CD1c-positive myeloid dendritic cell (primary cell): ENCODE measurements at regions not wholly inside any gene's neighbourhood (a gene's known extent, or its start where the extent isn't known, plus 50 kb on each side); places are given as distances from the start of the nearest gene placed in this dataset.
"Not testable (repeated sequence)": the region's sequence is repeated elsewhere in the genome, so short reads cannot be mapped to it uniquely, and the experiment has no call there.

Experiments
- DNase-seq: peaks from one replicate; pipeline ENCODE4 v3.0.0-alpha.2; 2016; ENCODE audit errors: extremely low spot score

DNA sequence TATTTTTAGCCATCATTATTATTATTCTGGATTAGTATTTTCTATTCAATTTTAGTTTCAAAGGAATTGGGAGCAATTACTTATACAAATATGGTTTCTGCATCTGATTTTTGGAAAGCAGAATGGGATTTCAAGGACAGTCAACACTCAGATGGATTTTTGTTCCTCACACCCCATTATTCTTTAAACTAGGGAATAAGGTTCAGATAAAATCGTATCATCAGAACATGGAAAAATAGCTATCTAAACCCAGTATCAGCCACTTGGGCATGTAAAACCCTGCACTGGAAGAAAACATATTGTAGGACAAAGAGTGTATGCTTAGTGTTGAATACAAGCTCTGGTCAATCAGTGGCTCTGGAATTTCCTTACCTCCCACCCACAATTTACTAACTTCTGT lies 452.5 kb downstream of the ZNF516 start:
- DNase-seq, result no peak

DNA sequence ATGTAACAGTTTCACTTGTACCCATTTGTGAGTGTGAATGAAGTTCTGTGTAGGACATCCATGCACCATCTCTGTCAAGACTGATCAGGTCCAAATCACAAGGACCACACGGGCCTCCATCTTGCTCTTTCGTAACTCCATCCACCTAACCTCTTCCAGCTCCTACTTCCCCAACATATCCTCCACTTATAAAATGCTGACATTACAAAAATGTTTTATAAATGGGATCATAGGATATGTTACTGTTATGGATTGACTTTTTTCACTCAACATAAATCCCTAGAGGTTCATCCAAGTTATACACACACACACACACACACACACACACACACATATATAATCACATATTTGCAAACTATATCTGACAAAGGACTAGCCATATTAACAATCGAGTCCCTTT lies 476.8 kb downstream of the ZNF516 start:
- DNase-seq, result no peak

DNA sequence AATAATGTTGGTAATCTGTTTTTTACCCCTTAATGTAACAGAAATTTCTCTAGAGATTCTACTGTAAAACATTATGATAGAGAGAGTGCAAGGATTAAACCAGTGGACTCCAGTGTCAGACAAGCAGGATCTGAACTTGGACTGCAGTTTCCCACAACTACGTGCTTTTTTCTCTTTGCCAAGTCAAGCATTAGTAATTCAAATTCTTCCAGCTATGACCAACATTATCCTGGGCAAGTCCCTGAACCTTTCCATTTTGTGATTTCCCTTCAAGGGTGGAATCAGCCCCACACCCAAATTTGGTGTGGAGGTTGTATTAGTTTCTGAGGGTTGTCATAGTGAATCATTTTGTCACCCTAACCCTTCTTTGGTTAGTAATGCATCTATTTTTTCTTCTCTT lies 482.0 kb downstream of the ZNF516 start:
- no peak for DNase-seq

DNA sequence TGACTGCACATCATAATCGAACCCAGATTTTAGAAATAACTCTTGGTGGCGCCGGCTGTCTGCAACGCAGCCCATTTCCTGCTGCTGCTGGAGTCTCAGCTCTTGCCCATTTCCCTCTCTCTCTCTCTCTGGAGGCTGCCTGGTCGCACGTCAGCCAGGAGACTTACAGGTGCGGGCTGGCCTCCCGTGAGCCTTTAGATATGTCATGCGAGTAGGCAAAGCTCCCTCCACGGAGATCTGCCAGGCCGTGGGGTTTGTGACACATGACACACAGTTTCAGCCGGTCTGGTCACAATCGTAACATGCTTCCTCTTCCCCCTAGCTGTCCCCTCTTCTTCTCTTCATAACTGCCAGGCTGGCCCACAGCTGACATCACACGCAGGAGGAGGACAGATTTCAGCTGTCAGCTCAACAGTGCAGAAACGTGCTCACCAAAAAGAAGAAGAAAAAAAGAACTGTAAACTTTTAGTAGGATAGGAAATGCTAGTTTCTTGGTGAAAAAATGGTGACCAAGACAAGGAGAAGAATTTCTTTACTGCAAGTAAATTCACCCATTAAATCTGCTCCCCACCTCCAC lies 489.3 kb downstream of the ZNF516 start:
- no peak for DNase-seq

DNA sequence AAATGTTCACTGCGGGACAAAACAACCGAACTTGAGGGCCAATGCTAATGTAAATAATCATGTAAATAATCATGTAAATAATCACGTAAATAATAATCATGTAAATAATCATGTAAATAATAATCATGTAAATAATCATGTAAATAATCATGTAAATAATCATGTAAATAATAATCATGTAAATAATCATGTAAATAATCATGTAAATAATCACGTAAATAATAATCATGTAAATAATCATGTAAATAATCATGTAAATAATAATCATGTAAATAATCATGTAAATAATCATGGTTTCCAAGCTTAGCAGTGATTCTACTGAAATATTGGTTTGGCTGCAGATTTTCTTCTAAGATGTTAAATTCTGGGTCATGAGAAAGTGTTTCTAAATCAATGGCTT lies 507.1 kb downstream of the ZNF516 start:
- DNase-seq, result not testable (repeated sequence)

DNA sequence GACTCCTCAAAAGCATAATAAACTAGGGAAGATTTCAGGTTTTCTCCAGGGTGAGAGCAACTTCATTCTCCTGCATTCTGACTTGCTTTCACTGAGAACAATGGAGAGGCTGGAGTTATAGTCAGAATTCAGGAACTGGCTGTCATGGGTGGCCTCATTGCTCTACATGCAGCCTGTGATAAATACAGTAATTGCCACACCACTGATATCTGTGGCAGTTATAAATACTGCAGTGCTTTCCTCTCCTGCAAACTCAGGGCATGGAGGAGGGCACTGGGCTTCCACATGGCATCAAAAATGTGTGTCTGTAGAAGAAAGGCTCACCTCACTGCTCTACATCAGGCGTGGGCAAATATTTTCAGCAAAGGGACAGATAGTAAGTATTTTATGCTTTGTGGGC lies 510.2 kb downstream of the ZNF516 start:
- no peak for DNase-seq

DNA sequence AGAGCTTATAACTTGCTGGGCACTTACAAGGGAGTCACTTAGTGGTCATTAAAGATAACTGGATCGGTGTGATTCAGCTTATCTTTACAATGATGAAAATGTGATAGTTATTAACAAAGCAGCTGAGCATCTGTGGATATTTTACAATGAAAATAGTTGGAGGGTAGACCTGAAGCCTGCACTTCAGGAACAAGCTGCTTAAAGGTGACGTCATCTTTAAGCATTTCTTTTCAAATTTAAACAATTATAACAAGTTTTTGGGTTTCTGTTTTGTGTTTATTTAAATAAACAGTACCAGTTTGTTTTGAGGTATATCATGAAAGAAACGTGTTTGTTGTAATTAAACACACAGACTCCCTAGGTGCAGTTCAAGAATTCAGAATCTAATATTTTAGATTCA lies 513.9 kb downstream of the ZNF516 start:
- DNase-seq, result no peak

DNA sequence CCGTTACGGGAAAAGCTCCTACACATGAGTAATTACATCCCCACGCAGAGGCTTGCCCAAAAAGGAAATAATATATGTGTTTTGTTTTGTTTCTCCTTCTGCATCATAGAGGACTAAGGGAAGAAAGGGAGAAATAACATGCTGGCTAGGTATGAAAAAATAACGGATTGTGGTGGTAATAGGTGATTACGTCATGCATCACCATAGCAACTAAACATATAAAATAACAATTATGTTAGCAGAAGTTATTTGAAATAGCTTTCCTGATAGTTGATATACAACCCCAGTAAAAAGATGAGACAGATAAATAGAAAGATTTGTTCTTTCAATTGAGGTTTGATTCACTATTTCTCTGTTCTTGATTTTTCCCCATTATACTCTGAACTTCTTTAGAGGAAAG lies 518.0 kb downstream of the ZNF516 start:
- no peak for DNase-seq

DNA sequence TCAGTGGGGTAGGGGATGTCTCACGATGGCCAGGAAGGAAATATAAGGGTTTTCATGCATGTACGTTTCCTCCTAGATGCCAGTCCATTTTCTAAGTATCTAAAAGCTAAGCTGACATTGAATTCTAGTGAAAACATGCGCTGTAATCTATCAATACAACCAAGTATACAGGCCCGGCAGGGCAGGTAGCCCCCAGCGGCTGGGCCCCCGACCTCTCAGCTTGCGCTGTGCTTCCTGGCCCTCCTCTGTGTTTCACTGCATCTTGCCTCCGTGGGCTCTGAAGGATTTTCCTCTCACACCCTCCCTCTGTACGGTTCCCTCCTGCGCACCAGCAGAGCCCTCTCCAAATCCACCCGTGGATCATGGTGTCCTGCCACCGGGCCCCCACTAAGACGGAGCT lies 524.8 kb downstream of the ZNF516 start:
- DNase-seq, result no peak

DNA sequence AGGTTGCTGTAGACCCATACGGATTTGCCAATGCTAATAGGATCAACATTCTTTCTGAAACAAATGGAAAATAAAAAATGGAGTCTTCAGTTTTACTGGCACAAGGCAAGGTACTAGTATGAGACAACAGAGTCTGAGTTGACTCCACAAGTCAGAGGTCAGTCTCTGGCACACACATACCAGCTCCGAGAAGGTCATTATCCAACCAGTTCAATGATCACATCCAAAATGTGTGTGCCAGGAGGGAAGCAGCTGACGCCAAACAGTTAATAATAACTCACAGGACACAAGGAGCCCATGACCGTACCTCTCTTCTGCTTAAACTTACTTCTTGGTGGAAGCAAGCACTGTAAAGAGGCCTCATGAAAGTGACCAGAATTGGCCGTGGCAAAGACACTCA lies 528.6 kb downstream of the ZNF516 start:
- no peak for DNase-seq

DNA sequence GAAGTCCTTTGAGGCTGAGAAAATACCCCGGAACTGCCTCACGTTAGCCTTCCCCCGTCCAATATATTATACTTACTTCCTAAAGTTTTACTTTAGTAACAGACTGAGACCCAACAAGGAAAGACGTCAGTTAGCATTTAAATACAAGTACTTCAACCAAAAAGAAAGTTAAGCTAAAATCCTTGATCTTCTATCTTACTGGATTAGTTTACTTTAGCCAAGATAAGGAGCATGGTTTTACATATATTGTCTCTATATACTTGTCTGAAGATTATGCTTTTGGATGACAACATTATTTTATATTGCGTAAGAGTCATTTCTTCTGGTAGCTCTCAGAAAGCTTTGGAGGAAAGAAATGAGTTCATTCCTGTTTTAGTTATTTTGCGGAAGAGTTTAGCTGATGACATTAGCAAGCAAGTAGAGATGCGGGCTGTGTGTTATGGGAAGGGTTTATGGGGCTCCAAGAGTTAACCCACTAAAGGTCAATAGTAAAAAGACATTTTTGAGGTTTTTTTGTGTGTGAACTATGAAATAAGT lies 532.9 kb downstream of the ZNF516 start:
- no peak for DNase-seq

DNA sequence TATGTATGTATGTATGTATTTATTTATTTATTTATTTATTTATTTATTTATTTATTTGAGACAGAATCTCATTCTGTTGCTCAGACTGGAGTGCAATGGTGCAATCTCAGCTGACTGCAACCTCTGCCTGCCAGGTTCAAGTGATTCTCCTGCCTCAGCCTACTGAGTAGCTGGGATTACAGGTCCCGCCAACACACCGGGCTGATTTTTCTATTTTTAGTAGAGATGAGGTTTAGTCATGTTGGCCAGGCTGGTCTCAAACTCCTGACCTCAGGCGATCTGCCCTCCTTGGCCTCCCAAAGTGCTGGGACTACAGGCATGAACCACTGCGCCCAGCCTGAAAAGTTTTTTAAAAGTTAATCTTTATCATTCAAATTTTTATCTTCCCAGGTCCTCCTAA lies 532.9 kb upstream of the SMIM21 start:
- DNase-seq, result not testable (repeated sequence)

DNA sequence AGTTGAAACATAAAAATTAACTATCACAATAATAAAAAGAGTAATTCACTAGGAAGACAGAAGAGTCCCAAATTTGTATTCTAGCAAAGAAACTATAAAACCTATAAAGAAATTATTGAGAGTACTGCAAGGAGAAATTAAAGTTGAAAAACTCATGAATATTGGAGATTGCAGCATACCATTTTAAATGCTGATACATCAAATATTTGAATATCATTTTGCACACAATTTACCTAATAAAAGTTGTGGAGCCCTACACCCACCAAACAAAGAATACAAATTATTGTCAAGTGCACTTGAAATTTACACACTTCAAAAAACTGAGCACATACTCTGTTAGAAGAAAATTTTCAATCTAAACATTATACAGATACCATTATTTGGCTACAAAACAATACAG lies 531.6 kb upstream of the SMIM21 start:
- no peak for DNase-seq

DNA sequence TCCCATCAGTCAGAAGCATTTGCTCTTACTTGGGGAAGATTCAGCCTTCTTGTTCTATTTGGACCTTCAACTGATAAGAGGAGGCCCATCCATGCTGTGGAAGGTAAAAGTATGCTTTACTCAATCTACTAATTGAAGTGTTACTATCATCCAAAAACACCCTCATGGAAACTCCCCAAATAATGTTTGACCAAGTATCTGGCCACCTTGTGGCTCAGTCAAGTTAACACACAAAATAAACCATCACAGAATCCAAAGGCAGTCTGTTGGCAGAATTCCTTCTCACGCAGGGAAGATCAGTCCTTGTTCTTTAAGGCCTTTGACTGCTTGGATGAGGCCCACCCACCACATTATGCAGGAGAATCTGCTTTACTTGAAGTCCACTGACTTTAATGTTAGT lies 531.2 kb upstream of the SMIM21 start:
- no peak for DNase-seq

DNA sequence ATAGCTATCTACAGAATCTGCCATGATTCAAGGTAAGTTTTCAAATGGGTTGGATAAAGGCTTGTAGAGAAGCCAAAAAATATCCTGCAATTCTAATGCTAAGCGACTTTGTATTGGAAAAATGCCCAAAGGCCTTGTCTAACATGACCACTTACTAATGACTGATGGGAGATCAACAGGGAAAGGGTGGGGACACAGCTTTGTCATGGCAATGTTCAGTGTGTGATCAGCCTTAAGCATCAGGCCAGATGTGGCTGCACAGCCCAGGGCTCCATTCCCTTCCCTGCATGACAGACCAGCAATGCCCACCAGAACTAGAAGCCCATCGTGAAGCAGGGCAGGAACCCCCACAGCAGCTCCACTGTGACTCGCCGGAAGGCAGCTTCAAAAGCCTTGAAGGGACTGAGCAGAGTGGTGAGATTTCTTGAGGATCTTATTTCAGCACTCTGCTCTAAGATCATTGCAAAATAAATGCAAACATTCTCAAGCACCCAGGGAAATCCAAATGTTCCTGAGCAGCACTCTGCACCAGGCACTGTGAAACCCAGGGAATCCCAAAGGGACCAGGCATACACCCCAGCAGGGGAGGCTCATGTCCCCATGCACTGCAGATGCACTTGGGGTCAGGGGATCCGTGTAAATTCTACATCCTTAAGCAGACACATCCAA lies 517.9 kb upstream of the SMIM21 start:
- DNase-seq, result no peak

DNA sequence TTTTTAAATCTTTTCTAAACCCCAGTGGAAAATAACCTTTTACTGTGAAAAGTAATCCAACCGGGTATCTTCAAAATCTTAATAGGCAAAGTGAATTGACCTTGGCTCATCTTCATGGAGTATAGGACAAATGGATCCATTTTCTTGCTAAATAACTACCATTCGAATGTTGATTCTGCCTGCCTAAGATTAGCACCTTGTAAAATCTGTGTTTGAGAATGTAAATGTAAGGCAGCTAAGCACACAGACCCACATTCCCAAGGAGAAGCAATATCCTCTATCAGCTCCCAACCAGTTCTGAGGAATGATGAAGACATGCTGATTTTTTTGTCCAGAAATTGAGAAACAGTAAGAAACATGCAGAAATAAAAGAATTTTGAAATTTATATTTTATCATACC lies 509.8 kb upstream of the SMIM21 start:
- DNase-seq, result no peak

DNA sequence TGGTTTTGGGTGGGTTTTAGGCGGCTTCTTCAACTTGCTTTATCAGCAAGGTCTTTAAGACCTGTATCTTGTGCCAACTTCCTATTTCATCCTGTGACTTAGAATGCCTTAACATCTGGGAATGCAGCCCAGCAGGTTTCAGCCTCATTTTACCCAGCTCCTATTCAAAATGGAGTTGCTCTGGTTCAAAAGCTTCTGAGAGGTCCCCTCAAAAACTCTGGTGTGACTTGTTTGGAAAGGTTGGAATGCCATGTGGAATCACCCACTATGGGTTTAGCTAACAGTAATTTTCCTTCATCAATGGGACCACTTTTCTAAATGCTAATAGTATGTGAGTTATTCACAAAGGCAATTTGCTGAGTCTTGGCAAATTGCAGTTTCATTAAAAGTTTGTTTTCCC lies 509.4 kb upstream of the SMIM21 start:
- DNase-seq, result no peak

DNA sequence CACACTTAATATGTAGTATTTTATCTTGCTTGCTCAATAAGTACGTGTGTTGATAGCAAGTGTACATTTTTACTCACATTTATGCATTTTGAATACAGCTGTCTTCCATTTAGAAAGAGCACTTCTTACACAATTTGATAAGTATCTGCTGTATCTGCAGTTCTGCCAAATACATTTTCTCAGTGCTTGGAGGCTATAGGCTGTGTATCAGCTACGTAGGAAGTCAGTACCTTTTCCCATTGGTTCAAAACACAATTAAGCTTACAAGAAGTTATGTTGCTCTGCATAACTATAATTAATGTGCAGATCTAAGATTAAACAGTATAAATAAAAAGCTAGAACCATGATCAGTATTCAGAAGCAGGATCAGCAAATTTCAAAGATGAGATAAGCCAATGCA lies 503.6 kb upstream of the SMIM21 start:
- DNase-seq, result no peak

DNA sequence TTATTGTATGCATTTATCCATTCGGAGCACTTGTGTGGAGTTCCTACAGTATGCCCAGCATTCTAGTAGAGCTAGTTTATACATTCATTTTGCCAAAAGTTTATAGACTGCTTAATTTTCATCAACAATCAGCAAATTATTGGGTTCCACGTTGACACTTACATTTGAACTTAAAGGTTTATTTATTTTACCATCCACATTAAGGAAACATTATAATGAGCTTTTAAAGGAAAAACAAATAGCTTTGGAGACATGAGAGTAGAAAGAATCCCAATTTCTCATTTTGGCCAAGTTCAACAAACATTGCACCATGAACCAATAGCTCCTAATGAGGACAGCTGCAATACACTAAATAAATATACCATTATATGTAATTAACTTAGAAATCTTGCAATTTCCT lies 501.2 kb upstream of the SMIM21 start:
- no peak for DNase-seq

DNA sequence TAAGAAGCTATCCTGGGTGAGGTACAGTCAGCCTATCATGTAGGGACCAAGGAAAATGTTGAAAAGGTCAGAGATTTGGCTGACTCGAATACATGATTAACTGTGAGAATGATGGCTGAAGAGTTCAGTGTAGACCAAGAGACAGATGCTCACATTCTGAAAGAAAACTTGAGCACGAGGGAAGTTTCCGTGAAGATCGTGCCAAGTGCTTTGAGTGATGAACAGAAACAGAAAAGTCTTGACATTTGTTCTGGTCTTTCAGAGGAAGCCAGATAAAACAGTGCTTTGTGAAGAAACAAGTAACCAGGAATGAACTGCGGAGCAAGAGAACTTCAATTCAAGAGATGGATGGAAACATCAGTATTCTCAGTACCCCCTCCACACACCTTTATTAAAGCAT lies 500.3 kb upstream of the SMIM21 start:
- DNase-seq, result no peak

DNA sequence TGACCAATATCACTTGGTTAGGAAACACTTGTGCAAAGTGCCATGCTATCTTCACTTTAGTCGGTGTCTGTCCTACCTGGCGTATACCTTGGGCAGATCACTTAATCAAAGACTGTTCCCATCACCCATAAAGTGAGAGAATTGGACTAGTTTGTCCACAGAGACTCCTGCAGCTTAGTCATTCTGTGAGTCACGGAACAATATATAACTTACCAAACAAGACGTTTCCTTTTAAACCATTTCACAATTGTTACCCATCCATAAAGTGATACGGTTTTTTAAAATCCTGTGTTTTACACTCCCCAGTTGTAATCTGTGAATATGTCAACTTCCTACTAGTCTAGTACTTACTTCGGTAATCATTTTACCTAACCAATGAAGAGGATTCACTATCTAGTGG lies 499.3 kb upstream of the SMIM21 start:
- no peak for DNase-seq

DNA sequence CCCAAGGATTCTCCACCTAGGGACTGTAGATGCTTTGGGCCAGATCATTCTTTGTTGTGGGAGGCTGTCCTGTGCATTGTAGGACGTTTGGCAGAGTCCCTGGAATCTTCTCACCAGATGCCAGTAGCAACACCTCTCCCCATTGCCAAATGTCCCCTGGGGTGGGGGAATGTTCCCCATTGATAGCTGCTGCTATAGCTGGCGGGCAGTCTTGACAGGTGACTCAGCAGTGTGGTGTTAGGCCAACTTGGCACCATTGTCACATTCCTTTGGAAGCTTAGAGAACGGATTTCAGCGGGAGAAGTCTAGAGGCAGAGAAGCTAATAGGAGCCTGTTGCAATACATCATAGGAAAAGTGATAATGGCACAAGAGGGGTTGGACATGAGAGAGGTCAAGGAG lies 495.7 kb upstream of the SMIM21 start:
- no peak for DNase-seq

DNA sequence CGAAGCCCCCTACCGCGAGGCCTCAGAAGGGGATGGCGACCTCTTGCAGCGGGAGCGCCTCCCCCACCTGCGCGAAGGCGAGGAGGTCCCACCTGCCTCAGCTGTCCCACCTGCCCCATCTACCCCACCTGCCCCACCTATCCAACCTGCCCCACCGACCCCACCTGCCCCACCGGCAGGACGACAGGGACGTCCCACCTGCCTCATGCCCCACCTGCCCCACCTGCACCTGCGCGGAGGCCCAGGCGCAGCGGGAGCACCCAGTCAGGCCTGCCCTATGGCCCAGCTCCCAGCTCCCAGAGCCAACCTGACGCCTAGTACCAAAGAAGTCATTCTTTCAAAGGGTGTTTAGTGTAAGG lies 489.1 kb upstream of the SMIM21 start:
- DNase-seq, result no peak
